GM19397 (cell line): ENCODE measurements at regions not wholly inside any gene's neighbourhood (a gene's known extent, or its start where the extent isn't known, plus 50 kb on each side); places are given as distances from the start of the nearest gene placed in this dataset.
"Not testable (repeated sequence)": the region's sequence is repeated elsewhere in the genome, so short reads cannot be mapped to it uniquely, and the experiment has no call there.

Source experiments
- ATAC-seq: cut with Tn5 transposase; IDR thresholded peaks from one replicate; pipeline ENCODE4 v1.9.1; 2021; ENCODE audit warnings: mild to moderate bottlenecking, moderate library complexity; ENCODE audit not compliant: unreplicated experiment

DNA sequence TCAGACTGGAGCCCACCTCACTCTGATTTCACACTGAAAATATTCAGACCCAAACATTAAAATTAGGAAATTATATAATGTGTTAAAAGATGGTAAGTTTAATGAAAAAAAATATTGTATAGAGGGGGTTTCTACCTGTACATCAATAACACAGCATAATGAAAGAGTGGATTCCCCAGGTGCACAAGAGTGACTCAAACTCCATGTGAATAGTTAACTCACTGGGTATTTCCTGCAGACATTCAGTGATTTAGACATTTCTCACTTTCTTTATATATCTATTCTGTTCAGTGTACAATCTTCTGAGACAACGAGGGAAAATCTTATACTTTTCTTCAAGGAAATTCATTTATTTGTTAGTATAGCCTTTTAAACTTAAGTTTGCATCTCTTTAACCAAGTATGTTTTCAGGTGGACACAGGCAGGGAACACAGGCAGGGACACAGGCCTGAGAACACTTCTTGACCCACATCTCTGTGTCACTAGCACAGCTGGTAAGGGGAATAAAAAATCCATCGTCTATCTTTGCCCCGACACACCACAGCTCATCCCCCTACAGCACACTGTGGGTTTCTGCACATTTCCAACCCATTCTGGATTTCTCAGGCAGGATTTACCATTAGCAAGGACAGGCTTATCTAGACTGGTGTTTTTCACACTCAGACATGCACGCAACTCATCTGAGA, 525.5 kb upstream of the BOD1L1 start:
- ATAC-seq, result peak; percentile 71

DNA sequence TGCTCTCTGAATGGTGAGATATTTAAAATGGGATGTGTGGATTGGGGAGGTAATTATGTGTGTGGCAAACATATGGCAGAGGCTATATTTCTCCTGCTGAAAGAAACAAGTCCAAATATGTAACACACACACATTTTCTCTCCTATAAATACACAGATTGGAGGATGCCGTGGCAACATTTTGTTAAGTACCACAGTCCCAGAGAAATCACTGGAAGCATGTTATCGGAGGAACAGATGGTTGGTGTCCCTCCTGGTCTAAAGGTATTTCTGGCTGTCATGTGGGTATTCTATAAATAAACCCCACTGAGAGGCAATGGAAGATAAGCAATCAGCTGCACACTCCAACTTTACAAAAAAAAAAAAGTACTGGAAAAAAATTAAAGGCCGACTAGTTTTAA, 528.3 kb upstream of the BOD1L1 start:
- no peak for ATAC-seq

DNA sequence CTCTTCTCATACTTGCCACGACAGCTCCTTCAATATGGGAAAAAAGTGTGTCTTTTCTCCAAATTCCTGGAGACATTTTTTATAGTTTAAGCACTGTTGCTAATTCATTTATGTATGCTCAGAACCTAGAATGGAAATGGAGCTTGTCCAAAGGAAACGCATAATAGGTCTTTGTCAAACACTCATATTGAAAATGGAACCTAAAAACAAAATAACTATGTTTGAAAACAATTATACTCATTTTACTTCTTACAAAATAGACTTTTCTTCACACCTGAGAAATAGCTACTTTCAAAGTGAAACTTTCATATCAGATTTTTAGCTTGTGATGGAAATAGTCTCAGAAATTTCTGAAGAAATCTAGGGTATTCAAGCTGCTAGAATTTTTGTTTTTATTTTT, 529.7 kb upstream of the BOD1L1 start:
- ATAC-seq, result no peak

DNA sequence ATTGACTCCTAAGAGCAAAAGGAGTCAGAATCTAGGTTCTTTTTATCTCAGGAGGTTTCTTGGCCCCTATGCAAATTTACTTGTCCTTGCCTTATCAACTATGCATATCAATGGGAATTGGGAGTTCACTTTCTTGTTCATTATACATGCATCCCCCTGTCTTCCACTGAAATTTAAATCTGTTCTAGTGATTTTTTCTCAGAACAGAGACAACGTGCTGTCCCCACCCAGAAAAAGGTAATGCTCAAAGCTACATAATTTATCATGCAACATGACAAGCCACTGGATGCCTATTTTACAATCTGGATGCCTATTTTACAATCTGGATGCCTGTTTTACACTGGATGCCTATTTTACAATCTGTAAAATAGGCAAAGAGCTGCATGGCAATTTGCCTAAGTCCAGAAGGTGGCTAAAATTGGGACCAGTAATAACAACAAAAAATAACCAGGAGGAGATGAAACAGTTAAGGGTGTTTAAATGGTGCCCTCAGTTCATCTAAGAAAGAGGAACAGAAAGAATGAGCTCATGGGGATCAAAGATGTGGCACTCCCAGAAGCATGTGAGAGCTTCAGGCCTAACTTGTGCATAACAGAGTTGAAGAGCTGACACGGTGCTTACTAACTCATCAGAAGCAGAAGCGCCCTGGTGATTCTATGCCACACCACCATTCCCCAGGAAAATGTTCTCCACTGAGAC, 537.8 kb upstream of the BOD1L1 start:
- ATAC-seq, result peak; percentile 99

DNA sequence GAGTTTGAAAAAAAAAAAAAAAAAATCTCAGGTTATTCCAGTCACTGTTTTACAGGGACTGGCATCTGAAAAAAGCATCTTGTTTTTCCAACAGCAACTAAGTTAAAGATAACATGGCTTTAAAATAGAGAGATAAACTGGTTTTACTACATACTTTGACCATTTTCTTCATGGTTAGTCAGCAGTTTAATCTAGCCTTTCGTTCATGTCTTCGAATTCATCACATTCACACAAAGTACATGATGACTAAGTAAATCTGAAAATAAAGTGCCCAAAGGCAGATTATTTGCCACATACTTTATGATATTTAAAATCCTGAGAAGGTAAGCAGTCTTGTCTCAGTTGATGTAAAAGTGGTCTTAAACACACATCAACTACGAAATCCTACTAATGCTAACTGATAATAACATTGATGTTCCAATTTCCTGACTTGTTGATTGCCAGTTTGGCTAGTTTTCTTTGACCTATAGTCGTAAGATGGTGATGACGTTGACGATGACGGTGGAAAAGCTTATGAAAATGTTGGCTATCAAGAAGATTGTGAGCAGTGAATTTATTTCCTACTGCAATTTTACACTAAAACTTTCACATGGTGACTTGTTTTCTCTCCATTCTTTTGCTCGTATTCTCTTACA, 540.5 kb upstream of the BOD1L1 start:
- no peak for ATAC-seq

DNA sequence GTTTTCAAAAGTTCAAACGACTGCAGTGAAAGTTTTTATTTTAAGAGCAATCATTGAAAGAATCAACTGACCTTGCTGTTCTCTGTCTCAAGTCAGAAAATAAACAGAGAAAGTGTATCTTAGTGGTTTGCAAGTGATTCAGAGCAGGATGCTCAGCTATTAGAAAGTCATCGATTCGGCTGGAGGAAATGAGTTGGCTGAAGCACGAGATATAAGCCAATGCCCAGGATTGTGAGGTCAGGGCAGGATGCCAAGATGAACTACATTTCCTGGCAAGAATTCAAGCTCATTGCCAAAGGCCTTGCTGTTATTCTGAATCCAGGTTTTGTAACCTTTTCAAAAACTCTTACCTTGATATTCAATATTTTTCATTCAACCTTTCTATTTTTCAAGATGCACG, 541.4 kb upstream of the BOD1L1 start:
- ATAC-seq, result peak; percentile 52

DNA sequence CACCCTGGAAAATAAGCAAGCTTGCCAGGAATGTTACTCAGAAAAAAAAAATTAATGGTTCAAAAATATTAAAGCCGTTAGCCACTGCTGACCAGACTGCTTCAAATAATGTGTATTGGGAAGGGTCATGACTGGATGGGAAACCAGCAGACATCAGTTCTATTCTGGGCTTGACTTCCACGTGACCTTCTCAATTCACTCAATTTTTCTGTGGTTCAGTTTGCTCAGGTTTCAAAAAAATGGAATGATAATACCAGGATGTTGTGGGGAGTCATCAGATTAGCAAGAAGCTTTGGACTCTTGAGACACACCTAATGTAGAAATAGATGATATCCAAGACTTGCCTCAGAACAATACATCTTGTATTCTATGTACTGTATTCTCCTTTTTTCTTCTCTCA, 541.9 kb upstream of the BOD1L1 start:
- ATAC-seq, result no peak

DNA sequence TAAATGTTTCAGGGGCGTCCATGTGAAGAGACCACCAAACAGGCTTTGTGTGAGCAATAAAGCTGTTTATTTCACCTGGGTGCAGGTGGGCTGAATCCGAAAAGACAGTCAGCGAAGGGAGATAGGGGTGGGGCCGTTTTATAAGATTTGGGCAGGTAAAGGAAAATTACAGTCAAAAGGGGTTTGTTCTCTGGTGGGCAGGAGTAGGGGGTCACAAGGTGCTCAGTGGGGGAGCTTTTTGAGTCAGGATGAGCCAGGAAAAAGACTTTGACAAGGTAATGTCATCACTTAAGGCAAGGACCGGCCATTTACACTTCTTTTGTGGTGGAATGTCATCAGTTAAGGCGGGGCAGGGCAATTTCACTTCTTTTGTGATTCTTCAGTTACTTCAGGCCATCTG, 542.4 kb upstream of the BOD1L1 start:
- not testable (repeated sequence) for ATAC-seq

DNA sequence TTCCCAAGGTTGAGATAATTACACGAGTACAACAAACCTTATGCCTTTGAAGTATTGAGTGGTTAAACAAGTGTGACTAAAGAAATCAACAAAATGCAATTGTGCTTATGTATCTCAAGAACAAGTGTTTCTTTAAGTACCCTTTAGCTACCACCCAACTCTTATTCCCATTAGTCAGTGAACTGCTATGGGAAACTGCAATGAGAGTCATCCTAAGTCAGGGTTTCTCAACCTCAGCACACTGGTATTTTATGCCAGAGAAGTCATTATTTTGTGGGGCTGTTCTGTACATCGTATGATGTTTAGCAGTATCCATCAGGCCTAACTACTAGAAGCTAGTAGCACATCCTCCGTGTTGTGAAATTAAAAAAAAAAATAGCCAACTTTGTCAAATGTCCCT, 549.1 kb upstream of the BOD1L1 start:
- no peak for ATAC-seq

DNA sequence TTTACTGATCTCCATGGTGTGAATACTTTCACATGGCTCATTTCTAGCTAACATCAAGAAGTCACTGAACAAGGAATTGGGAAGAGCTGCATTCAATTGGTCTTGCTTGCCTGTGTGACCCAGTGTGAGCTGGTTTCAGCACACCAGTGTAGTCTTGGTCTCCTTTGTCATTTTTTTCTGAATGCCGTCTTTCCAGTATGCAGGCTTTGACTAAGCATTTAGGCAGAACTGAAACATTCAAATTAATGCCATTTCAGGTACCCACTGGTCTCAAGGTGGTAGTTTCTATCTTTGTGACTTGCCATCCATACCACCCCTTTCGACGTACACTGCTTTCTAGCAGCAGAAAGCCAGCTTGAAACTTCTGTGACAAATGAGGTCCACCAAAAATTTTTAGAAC, 550.5 kb upstream of the BOD1L1 start:
- ATAC-seq, result peak; percentile 87

DNA sequence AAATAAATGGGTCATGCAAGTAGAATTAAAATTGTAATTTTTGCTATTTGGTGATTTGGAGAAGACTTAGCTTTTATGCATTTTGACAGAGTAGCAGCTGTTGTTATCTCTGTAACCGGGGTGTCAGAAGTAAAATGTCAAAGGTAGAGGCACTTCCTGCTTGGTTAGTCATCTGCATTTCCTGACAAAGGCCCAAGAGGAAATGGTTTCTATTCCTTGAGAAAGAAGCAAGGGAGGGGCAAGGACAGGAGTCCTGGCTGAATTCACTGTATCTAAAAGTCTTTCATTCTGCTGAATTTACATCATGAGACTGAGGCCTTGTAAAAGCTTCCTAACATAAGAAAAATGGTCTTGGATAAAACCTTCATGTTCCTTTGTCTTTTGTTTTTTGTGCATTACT, 550.9 kb upstream of the BOD1L1 start:
- ATAC-seq, result peak; percentile 66

DNA sequence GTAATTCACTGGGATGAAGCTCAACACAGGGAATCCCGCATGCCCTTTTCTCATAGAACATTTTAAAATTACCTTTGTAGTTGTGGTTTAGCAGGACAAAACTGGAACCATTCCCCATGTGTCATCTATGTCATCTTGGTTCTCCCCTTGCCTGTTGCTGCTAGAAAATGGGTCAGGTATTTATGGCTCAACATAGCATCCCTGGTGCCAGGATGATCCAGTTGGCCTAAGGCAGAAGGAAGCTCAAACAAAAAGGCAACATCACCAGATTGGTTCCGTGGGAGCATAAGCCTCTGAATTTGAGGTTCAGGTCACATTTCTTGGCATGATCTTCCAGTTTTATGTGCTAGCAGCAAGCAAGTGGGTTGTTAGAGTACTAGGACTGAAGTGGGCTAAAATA, 552.6 kb upstream of the BOD1L1 start:
- ATAC-seq, result no peak

DNA sequence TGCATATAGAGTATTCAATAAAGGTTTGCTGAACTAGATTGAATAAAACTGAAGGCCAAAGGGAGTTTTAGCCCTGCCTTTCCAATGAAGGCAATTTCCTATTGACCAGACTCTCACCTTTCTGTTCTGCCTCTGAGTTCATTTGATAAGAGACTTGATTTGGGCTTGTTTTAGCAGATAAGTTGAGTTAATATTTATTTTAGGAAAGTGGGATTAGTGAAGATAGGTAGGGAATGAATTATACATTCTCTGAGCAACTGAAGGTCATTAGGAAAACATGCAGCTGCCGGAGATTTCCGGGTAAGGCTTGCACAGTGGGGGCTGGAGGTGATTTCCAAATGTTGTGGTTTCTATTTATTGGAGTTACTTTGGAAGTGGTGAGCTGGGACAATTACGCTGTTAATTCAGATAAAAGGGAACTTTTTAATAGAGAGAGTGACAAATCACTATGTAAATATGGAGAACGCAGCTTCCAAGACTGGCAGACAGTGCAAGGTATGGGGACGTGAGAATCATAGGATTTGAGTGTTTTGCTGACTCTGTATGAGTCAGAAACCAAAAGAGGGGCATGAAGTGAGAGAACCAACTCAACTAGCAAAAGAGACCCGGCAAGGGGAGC, 553.6 kb upstream of the BOD1L1 start:
- no peak for ATAC-seq

DNA sequence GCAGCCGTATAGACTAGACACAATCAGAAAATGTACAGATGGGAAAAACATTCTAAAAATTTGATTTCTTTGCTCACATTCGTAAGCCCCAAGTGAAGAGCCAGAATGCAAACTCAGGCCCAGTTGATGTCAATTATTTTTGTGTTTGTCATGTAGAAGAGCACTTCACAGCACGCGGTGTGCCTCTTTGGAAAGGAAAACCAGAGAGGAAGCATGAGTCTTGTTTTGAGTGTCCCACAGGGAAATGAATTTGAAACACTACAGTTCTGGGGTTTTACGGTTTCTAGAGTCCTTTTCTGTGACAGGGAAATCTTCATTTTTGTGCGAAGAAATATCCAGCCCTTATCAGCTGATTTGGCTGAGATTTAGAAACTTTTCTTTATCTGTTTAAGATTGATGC, 554.6 kb upstream of the BOD1L1 start:
- no peak for ATAC-seq

DNA sequence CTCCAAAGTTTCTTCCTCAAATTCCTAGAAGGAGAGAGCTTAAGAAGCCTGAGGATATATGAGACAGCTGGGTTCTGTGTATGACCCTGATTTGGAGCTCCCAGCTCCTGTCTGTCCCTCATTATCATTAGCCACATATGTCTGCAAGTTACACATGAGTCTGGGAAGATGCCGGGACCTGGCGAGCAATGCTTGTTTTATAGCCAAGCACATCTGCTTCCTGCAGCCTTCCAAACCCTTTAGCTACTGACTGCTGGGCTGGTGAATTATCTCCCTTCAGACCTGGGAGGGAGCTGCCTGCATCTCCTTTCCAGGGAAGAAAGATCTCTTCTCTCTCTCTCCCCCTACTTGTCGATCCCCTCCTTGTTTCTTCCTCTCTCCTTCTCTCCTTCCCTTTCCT, 556.7 kb upstream of the BOD1L1 start:
- no peak for ATAC-seq

DNA sequence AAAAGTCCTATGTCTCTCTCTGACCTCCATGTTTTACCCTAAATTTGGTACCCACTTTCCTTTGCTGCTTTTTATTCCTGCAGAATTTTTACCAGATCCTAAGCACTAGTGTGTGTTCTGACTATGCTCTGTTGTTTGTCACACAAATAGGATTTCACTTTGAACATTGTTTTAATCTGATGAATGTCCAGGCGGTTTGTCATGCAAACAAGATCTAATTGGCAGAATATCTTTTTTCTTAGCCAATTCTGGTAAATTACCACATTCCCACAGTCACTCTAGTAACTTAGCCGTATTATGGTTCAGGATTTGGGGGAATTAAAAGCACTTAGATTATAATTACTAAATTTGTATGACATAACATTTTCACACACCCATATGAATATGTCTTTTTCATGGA, 557.2 kb upstream of the BOD1L1 start:
- no peak for ATAC-seq

DNA sequence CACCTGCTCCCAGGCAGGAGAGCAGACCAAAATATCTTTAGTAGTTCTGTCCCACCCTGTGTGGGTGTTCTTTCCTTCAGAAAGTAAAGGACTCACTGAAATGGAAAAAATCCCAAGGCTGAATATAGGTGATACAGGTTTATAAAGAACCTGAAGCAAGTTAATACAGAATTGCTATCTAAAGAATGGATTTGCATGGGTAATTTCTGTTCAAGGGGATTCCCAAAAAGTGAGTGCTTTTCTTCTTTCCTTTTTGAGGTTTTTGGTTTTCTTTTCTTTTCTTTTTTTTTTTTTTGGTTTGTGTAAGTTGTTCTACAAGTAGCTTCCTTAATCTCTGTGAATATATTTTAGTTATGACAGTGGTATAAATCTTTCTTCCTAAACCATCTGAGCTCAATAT, 560.7 kb upstream of the BOD1L1 start:
- no peak for ATAC-seq

DNA sequence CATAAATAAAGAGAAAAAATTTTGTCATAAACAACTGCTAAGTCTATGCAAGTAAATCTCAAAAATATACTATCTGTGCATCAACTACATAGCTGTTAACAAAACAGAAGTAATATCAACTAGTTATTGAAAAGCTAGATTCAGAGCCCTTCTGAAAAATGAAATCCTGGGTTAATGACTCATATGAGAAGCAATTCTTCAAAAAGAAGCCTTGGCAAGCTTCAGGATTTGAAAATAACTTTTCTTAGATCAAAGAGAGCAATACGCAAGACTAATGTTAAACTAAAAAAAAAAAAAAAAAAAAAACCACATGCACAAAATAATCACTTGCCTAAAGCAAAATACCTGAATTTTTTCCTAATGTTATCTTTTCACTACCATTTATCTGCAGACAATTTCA, 566.1 kb upstream of the BOD1L1 start:
- ATAC-seq, result no peak

DNA sequence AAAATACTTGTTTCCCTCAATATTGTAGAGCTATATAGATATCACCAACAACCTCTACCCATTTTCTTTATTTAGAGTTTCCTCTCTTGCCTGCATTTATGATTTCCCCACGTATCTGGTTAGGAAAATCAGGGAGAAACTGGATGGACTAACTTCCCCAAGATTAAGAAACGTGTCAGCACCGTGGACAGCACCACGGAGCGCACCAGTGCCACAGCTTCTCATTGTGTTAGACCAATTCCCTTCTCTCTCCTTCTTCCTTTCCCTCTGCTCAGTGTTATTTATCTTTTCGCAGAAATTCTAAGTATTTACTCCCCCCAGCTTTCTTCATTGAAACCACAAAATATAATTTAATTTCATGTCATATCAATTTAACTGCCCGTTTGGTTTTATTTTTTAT, 568.6 kb upstream of the BOD1L1 start:
- no peak for ATAC-seq

DNA sequence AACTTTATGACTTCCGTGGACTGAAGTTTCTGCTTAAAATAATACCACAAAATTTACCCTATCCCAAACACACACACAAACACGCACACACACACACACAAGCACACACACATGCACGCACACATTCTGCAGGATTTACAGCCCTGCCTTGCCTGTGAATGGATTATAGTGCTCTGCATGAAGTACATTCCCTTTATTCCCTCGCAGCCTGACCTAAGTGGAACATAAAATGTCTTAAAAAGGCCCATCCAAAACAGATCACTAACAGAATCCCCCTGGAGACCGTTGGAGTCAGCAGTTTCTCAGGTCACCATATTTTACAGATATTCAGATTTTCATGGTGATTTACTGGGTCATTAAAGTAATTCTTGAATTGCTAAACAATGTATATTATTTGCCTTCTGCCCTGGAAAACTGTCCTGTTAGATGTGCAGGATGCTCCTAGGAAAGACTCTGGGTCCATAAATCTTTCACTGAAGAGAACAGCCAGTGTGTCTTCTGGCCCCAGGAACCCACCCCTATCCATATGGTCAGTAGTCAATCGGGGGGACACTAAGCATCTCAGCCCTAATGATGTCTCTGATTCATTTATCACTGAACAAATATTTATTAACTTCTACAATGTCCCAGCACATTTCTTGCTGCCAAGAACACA, 587.7 kb upstream of the BOD1L1 start:
- ATAC-seq, result no peak

DNA sequence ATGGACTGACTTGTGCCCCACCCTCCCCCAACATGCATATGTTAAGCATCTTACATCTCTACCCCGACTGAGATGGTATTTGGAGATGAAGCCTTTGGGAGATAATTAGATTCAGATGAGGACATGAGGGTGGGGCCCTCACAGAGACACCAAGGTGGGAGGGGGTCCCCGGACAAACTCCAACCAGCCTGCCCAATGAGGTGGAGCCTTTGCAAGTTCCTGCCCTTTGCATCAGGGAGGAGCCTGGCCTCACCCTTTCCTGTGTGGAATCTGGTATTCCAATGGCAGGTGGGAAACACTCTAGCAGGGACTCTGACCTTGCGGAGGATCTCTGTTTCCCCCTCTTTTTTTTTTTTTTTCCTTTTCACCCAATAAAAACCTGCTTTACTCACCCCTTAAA, 589.9 kb upstream of the BOD1L1 start:
- ATAC-seq, result no peak
